Superior temporal gyrus (tissue), 1 donor: ENCODE measurements at regions not wholly inside any gene's neighbourhood (a gene's known extent, or its start where the extent isn't known, plus 50 kb on each side); places are given as distances from the start of the nearest gene placed in this dataset.

Experiments
- DNase-seq: peaks from one replicate; pipeline ENCODE4 v3.0.0-alpha.2; 2016; ENCODE audit errors: extremely low spot score

DNA sequence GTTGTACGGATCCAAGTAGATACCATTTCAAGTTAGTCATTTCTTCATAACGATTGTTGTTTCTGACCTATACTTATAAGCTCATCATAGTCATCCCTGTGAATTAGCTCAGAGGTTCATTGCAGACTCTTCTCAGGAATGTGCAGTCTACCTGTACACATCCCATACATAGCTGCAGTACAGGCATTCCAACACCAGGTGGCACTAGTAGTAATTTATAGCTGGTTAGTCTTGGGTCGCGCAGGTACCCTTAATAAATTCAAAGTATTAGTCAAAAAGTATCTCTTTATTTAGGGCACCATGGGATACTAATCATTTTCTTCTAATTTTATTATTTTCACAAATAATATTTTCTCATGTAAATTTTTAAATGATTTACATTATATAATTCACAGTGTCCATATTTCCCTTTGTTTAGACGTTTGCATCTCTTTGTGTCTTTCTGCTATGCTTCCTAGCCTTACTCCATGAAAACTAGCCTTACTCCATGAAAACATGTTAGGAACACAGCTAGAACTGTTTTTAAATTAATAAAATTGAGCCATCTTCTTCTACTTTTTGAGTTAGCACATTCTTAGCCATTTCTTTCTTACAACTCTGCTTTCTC is 128.6 kb upstream of the FAM83B start:
- DNase-seq = peak; percentile 85

DNA sequence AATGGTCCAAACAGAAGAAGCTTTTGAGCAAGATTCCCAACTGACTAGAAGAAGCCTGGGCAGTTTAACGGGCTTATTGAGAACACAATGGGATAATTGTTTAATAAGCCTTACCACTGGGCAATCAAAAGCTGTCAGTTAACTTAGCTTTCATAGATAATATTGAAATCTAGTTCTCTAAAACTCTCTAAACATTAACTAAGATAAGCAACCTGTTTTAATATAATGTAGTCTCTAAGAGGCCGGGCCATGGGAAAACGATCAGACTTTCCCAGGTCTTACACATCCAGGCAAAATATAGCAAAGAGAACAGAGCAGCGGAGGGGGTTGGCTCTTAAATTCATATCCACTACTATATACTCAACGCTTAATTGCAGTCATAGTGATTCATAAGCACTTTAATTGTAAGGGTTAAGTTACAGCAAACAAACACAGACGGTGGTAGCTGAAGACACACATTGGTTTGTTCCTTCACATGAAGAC is 128.0 kb upstream of the FAM83B start:
- peak; percentile 45 for DNase-seq

DNA sequence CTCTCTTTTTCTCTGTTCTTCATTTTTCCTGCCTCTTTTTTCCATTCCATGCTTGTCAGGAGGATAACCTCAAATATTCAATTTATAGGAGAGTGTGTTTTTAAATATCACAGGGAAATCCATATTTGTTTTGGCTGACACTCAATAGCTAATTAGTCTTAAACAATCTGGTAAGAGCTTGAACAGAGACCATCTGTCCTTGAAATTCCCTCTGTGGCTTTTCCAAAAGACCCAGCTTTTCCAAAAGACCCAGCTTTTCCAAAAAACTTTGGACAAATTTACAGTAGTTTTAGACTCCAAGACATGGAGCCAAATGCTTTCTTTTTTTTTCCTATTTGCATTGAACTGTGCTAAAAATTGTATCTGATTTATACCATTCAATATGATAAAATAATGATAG is 127.4 kb upstream of the FAM83B start:
- DNase-seq = no peak

DNA sequence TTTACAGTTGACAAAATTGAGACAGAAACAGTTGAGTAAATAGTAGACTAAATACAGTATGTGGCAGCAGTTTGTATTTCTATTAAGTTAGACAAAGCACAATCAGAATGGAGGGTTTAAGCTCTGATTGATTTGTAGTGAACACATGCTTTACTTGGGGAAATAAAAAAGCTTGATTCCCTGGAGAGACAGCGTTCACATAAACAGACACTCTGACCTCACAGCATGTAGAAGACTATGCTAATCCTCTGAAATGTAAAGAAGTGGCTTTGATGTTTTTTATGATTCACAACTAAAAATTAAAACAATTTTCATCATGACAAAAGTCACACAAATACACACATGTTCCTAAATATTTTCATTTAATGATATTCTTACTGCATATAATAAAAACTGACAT is 126.9 kb upstream of the FAM83B start:
- no peak for DNase-seq

DNA sequence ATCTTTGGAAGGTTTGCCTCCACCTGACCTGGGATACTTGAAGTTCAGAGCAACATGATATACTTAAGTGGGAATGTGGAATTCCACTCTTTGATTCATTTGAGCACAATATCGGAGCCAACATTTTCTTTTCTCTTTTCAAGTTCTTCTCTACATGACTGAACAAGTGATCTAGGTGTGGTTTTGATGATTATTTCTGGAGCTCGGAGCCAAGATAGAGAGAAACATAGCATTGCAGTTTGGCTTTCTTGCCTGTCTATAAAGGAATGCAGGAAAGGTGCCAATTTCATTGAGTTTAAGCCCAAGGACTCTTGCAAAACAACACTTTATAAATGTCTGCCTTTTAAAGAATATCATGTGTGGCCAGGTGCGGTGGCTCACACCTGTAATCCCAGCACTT is 124.2 kb upstream of the FAM83B start:
- no peak for DNase-seq

DNA sequence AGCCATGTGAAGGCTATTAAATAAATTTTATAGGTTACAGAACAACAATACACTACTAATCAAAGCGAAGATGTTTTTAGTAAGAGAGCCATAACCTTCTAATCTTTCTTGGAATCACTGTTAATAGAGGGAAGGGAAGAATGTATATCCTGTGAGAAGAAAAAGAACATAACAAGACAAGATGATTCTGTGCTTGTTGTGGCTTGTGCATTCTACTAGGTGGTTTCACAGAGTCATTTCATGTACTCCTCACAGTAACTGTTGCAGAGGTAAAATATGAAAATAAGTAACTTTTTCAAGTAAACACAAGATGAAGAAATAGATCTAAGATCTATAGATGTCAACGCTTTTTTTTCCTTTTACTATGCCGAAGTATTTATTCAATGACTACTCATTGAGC is 116.9 kb upstream of the FAM83B start:
- no peak for DNase-seq

DNA sequence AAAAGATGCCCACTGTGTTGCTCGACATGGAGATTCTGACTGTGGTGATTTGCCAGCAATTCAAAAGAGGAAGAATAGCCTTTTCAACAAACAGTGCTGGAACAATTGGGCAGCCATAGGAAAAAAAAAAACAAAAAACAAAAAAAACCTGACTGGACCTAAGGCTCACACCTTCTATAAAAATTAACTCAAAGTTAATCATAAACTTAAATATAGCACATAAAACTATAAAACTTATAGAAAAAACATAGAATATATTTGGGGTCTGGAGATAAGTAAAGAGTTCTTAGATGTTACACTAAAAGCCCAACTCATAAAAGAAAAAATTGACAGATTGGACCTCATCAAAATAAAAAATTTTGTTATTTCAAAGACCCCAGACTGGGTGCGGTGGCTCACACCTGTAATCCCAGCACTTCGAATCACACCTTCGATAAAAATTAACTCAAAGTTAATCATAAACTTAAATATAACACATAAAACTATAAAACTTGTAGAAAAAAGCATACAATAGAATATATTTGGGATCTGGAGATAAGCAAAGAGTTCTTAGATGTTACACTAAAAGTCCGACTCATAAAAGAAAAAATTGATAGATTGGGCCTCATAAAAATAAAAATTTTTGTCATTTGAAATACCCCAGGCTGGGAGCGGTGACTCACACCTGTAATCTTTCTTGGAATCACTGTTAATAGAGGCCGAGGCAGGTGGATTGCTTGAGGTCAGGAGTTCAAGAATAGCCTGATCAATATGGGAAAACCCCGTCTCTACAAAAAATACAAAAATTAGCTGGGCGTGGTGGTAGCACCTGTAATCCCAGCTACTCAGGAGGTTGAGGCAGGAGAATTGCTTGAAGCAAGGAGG is 115.6 kb upstream of the FAM83B start:
- no peak for DNase-seq

DNA sequence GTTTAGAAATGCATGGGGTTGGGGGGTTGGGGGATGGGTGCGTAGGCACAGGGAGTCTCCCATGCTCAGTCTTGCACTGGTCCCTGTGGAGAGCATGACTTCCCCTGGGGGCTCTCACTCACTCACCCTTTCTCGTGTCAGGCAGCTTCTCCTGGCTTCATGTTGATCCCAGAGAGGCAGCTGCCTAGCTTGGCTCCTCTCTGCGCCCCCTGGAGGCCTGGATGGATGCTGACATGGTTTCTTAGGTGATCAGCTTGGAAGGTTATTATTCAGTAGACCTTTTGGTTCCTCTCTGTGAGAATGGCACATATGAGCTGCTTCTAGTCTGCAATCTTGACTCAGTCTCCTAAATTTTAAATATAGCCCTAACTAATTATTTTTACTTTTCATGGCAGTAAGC is 109.3 kb upstream of the FAM83B start:
- no peak for DNase-seq

DNA sequence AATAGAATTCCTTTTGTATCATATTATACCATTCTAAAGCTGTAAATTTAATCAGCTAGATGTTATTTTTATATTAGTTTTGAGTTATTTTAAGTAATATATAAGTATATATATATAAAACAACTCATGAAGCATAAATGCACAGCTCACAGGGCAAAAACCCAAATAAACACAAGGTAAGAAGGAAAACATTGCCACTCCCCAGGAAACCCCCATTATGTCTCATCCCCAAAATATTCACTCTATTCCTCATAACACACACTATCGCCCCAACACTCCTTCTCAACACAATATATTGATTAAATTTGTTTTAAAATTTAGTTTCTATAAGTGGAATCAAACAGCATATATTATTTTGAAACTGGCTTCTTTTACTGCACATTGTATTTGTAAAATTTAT is 98.6 kb upstream of the FAM83B start:
- no peak for DNase-seq

DNA sequence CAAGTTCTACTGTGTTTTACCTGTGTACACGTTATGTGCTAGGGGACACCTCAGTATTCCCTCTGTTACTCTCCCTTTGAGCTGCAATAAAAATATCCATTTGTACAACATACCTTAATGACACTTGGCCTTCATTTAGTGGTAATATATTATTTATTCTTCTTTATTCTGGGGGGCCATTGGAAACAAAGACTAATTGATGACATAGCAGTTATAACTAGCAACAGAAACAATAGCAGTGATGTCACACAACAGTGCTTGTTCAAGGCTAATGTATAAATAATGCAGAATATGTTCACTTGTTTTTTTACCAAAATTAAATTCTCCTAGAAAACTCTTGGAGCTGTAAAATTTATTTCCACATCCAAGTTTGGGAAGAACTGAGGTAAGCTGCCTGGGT is 92.2 kb upstream of the FAM83B start:
- DNase-seq = no peak

DNA sequence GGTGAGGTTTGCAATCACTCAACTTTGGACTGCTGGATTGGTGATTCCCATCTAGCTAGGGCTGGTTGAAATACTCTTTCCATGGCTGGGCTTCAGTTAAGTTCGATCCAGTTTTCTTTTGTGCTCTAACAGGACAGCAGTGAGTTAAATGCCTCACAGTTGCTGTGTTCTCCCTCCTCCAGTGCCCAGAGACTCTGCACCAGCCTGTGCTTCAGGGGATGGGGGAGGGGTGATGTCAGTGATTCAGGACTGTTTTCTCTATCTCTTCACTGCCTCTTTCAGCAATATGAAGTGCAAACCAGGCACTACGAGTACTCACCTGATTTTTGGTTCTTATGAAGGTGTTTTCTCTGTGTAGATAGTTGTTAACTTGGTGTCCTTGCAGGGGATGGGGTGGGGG is 88.2 kb upstream of the FAM83B start:
- no peak for DNase-seq

DNA sequence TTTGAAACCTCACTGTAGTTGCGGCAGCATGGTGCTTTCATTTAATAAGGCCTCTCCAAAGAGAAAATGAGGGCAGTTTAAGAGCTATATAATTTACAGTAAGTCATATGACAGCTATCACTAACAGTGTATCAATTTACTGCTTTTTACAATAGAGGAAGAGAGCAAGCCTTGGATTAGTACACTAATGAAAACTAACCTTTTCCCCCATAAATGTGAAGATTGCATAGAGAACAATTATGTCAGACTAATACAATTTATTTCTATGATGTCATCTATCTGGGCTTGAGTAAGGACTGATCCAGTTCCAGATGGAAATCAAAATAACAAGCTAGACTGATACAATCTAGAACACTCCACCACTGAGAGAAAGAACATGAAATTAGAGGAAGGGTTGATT is 78.1 kb upstream of the FAM83B start:
- DNase-seq = no peak

DNA sequence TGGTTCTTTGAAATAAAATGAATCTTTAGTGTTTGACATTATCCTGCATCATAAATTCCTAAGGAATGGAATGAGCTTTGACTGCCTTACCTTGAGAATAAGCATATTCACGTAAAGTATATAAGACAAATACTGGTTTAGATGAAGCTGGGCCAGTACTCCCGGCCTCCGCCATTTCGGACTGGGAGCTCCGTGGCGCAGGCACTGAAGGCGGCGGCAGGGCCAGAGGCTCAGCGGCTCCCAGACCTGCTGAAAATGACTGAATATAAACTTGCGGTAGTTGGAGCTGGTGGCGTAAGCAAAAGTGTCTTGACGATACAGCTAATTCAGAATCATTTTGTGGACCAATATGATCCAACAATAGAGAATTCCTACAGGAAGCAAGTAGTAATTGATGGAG is 76.2 kb upstream of the FAM83B start:
- DNase-seq = no peak

DNA sequence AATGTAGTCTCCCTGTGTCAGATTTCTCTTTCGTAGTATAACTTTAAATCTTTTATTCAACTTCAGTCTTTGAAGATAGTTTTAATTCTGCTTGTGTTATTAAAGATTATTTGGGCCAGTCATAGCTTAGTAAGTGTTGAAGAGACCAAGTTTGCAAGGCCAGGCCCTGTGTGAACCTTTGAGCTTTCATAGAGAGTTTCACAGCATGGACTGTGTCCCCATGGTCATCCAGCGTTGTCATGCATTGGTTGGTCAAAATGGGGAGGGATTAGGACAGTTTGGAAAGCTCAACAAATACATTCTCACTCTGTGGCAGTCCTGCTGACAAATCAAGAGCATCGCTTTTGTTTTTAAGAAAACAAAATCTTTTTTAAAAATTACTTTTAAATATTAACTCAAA is 74.6 kb upstream of the FAM83B start:
- DNase-seq = no peak

DNA sequence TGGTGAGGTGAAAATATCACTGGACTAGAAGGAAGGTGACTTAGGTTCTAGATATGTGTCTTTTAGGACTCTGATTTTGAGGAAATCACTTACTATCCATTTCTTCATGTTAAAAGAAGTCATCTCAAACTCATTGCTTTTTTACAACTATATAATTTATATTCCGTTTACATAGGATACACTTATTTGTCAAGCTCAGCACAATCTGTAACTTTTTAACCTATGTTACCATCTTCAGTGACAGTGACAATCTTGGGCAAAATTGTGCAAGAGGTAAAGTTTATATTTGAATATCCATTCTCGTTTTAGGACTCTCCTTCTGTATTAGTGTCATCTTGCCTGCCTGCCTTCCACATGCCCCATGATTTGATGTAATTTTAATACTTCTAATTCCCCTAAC is 74.0 kb upstream of the FAM83B start:
- no peak for DNase-seq

DNA sequence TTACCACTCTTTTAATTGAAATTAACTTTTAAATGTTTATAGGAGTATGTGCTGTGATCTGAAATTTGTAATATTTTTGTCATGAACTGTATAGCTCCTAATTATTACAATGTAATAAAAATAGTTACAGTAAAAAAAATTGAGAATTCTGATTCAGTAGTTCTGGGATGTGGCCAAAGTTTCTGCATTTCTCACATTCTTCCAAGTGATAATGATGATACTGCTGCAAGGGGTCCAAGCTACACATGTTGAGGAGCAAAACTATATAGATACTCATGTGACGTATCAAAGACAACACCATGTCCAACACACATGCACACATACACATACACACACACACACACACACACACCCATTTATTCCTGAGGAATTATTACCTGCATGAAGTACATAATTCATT is 71.0 kb upstream of the FAM83B start:
- no peak for DNase-seq

DNA sequence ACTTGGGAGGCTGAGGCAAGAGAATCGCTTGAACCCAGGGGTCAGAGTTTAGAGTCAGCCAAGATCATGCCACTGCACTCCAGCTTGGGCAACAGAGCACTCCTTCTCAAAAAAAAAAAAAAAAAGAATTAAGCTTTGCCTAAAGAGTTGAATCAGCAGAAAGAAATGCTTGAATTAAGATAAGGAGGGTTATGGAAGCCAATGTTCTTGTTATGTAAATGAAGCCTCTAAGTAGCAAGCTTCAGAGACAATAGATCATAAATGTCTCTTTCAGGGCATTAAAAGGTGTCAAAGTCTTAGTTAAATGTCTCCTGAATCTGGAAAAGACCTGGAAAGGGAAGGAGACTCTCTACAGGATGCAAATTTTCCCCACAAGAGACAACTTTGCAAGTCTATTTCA is 69.7 kb upstream of the FAM83B start:
- no peak for DNase-seq

DNA sequence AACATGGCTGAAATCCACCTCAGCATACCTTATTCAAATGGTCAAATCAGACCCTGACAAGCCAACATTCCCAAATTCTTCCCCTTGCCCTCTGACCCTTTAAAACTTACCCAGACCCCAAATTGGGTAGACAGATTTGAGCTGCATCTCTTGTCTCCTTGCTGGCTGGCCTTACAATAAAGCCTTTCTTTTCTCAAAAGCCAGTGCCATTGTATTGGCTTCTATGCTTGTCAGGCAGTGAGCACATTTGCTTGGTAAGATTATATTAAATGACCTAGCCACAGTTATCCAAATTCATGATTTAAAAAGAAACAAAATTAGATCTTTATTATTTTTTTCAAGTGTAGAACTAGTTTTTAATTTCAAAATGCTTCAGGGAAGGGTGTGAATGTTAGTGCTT is 67.8 kb upstream of the FAM83B start:
- peak; percentile 62 for DNase-seq

DNA sequence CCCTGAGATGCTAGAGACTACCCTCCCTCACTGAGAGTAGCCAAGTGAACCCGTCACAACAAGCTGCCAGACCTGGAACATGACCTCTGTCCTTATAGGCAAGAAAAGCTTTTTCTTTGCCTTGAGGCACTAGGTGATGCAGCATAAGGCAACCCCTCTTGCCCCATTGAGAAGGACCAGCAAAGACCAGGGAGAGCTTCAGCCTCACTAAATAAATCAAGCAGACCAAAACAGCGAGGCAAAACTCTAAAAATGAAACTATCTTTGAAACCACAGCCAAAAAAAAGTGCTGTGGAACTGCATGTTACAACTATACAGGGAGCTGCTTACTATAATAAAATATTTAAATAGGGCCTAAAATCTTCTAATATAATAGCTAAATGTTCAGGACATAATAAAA is 62.6 kb upstream of the FAM83B start:
- DNase-seq = no peak

DNA sequence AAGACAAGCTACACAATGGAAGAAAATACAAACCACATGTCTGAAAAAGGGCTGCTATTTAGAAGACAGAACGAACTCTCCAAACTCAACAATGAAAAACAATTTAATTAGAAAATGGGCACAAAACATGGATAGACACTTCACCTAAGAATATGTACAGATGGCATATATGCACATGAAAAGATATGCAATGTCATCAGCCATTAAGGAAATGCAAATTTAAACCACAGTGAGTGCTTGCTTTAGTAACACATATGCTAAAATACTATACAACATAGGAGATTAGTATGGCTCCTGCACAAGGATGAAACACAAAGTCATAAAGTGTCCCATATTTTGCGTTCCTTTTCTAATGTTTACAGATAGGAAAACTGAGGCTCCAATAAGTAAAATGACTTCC is 60.4 kb upstream of the FAM83B start:
- no peak for DNase-seq

DNA sequence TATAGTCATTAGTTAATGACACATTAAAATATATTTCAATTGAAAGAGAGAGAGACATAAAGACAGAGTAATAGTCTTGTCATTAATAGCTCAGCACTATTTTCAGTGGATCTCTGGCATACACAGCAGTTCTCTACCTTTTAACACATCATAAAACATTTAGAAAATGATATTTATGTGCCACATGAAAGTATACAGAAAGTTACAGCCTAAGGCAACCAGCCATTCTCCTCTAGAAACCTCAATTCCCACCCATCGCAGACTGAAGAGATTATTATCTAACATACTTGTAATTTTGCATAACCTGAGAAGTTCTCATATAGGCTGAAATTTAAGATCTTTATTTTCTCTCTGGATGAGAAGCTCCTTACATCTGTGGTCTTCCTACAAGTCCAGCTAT is 58.7 kb upstream of the FAM83B start:
- DNase-seq = no peak
